ENCODE measurements at regions not wholly inside any gene's neighbourhood (a gene's known extent, or its start where the extent isn't known, plus 50 kb on each side); places are given as distances from the start of the nearest gene placed in this dataset.
"Not testable (repeated sequence)": the region's sequence is repeated elsewhere in the genome, so short reads cannot be mapped to it uniquely, and the experiment has no call there.

GRCh38 chr4:62627671-62628070 is 1427.5 kb downstream of the ADGRL3 start:
- Histone ChIP-seq H3K4me3 (replicated peaks; ENCODE audit: low read depth, low read length) (no peak overlapping the region), H3K36me3 (ENCODE audit: control insufficient read depth, insufficient read depth, low read length) (no peaks in the 10 kb centered on the region), H3K27me3 (replicated peaks; ENCODE audit: control insufficient read depth, insufficient read depth, low read length) (no peaks in the 10 kb centered on the region)
- TF ChIP-seq, protein P1, sequence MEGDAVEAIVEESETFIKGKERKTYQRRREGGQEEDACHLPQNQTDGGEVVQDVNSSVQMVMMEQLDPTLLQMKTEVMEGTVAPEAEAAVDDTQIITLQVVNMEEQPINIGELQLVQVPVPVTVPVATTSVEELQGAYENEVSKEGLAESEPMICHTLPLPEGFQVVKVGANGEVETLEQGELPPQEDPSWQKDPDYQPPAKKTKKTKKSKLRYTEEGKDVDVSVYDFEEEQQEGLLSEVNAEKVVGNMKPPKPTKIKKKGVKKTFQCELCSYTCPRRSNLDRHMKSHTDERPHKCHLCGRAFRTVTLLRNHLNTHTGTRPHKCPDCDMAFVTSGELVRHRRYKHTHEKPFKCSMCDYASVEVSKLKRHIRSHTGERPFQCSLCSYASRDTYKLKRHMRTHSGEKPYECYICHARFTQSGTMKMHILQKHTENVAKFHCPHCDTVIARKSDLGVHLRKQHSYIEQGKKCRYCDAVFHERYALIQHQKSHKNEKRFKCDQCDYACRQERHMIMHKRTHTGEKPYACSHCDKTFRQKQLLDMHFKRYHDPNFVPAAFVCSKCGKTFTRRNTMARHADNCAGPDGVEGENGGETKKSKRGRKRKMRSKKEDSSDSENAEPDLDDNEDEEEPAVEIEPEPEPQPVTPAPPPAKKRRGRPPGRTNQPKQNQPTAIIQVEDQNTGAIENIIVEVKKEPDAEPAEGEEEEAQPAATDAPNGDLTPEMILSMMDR (IDR thresholded peaks at IDR 0.05; ENCODE audit: insufficient read depth, low read length, poor library complexity, severe bottlenecking), result no peak
- DNase-seq (ENCODE audit: extremely low read depth, insufficient read length), result no peak

GRCh38 chr4:62627141-62627540 is 1427.0 kb downstream of the ADGRL3 start:
- no peak for DNase-seq (ENCODE audit: extremely low read depth, insufficient read length)
- no peaks in the 10 kb centered on the region for H3K36me3 ChIP-seq (ENCODE audit: control insufficient read depth, insufficient read depth, low read length)
- TF ChIP-seq, protein P1 (IDR thresholded peaks at IDR 0.05; ENCODE audit: insufficient read depth, low read length, poor library complexity, severe bottlenecking), result no peak
- no peak overlapping the region for H3K4me3 ChIP-seq (replicated peaks; ENCODE audit: low read depth, low read length)
- H3K27me3 ChIP-seq (replicated peaks; ENCODE audit: control insufficient read depth, insufficient read depth, low read length), result no peaks in the 10 kb centered on the region

DNA sequence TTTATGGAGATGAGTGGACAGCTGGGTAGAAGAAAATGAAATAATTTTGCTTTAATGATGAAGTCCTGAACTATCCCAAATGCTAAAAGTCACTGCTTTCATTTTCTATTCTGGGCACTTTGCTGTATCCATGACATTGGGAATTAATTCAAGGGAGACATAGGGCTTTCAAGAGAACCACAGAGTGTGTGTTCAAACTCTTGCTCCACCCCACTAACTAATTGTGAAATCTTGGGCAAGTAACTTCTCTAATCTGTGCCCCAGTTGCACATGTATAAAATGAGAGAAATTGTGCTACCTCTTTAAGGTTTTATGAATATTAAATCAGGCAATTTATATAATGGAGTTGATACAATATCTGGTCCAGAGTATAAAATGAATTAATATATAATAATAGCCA is 1422.0 kb downstream of the ADGRL3 start:
- Histone ChIP-seq H3K4me3 (replicated peaks; ENCODE audit: low read depth, low read length) (no peak overlapping the region), H3K27me3 (replicated peaks; ENCODE audit: control insufficient read depth, insufficient read depth, low read length) (no peaks in the 10 kb centered on the region), H3K36me3 (ENCODE audit: control insufficient read depth, insufficient read depth, low read length) (no peaks in the 10 kb centered on the region)
- DNase-seq (ENCODE audit: extremely low read depth, insufficient read length), result no peak
- TF ChIP-seq, protein P1 (IDR thresholded peaks at IDR 0.05; ENCODE audit: insufficient read depth, low read length, poor library complexity, severe bottlenecking), result no peak

GRCh38 chr4:62619971-62620370 is 1419.8 kb downstream of the ADGRL3 start:
- no peak overlapping the region for H3K4me3 ChIP-seq (replicated peaks; ENCODE audit: low read depth, low read length)
- TF ChIP-seq, protein P1 (IDR thresholded peaks at IDR 0.05; ENCODE audit: insufficient read depth, low read length, poor library complexity, severe bottlenecking), result no peak

DNA sequence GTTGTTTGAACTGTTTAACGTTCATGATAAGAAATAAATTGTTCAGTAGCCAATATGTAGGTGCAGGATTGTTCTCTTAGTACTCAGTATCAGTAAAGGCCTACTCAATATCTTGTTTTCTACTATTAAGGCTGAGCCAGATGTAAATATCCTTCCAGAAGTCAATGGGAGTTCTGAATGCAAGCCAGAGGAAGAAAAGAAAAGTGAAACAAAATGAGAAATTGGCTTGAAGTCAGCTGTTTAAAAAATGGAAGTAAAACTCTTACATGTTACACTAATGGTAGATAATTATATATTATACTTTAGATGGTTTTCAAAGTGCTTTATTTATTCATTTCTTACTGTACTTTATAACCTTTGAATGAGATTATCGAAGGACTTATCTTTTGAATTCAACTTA is 1417.9 kb downstream of the ADGRL3 start:
- no peak for DNase-seq (ENCODE audit: extremely low read depth, insufficient read length)
- Histone ChIP-seq H3K27me3 (replicated peaks; ENCODE audit: control insufficient read depth, insufficient read depth, low read length) (no peaks in the 10 kb centered on the region), H3K4me3 (replicated peaks; ENCODE audit: low read depth, low read length) (no peak overlapping the region), H3K36me3 (ENCODE audit: control insufficient read depth, insufficient read depth, low read length) (no peaks in the 10 kb centered on the region)
- TF ChIP-seq, protein P1 (IDR thresholded peaks at IDR 0.05; ENCODE audit: insufficient read depth, low read length, poor library complexity, severe bottlenecking), result no peak

More at GRCh38 chr4:62619971-62620370, 1419.8 kb downstream of the ADGRL3 start:
- no peaks in the 10 kb centered on the region for H3K27me3 ChIP-seq (replicated peaks; ENCODE audit: control insufficient read depth, insufficient read depth, low read length)
- H3K36me3 ChIP-seq (ENCODE audit: control insufficient read depth, insufficient read depth, low read length), result no peaks in the 10 kb centered on the region
- no peak for DNase-seq (ENCODE audit: extremely low read depth, insufficient read length)

- Histone ChIP-seq H3K4me3 (replicated peaks; ENCODE audit: low read depth, low read length) (no peak overlapping the region), H3K36me3 (ENCODE audit: control insufficient read depth, insufficient read depth, low read length) (no peaks in the 10 kb centered on the region), H3K27me3 (replicated peaks; ENCODE audit: control insufficient read depth, insufficient read depth, low read length) (no peaks in the 10 kb centered on the region)
- TF ChIP-seq, protein P1 (IDR thresholded peaks at IDR 0.05; ENCODE audit: insufficient read depth, low read length, poor library complexity, severe bottlenecking), result no peak
- DNase-seq (ENCODE audit: extremely low read depth, insufficient read length), result no peak
Observed at GRCh38 chr4:62601737-62602136, 1401.6 kb downstream of the ADGRL3 start.

DNA sequence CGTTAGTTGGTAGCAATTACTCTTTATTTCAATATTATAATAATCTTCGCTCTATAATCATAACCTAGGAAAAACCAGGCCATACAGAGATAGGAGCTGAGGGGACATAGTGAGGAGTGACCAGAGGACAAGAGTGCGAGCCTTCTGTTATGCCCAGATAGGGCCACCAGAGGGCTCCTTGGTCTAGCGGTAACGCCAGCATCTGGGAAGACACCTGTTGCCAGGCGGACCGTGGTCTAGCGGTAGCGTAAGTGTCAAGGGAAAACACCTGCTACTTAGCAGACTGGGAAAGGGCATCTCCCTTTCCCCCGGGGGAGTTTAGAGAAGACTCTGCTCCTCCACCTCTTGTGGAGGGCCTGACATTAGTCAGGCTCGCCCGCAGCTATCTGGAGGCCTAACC is 1395.1 kb downstream of the ADGRL3 start:
- not testable (repeated sequence) for DNase-seq (ENCODE audit: extremely low read depth, insufficient read length); H3K27me3 ChIP-seq (replicated peaks; ENCODE audit: control insufficient read depth, insufficient read depth, low read length); H3K4me3 ChIP-seq (replicated peaks; ENCODE audit: low read depth, low read length); H3K36me3 ChIP-seq (ENCODE audit: control insufficient read depth, insufficient read depth, low read length)

Measured in GM06990 (cell line).